Cardiac fibroblast (primary cell): ENCODE measurements at regions not wholly inside any gene's neighbourhood (a gene's known extent, or its start where the extent isn't known, plus 50 kb on each side); places are given as distances from the start of the nearest gene placed in this dataset.
A peak's percentile ranks its signal among the peaks of the same experiment; 100 is the strongest.

Experiments
- DNase-seq, 2 donors: peaks; one replicate each; pipeline versions ENCODE4 v3.0.0 to v3.0.0-alpha.2; 2010; ENCODE audit warnings: low read depth in 2 of 2
- H3K4me3 ChIP-seq, 2 donors: replicated peaks in 1 of 2; 1 replicate in 1 of 2; 2 replicates in 1 of 2; pipeline ENCODE4 v1.5.1; 2011; ENCODE audit warnings: low read depth in 2 of 2, low read length in 2 of 2, mild to moderate bottlenecking in 2 of 2, moderate library complexity in 1 of 2
- TF ChIP-seq, protein P1 (sequence below): IDR thresholded peaks from one replicate; pipeline ENCODE4 v1.5.1; 2011; ENCODE audit warnings: low read depth, mild to moderate bottlenecking, low read length, inconsistent platforms

DNA sequence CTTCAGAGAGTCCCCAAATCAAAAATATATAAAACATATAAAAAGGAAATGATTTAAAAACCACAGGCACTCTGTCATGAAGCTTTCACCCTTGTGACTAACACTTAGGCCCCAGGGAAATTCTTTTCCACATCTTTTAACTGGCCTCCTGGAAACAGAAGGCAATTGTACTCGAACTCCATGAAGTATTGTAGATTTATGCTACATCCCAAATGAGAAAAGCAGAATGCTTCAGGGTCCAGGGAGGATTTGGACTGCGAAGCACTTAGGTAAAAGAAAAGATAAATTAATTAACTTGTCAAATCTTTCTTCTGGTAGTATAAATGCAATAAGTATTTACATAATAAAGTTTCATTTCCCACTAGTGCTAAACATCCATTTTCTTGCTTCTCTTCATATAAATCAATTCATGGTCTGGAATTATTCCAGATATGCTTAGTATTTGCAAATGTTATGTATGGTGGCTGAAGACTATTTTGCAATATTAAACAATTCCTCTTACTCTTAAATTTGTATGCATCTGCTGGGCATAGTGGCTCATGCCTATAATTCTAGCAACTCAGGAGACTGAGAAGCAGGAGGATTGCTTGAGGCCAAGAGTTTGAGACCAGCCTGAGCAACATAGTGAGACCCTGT, 64.9 kb upstream of the ELL2 start:
- DNase-seq: peak; percentile 45 to 78
- no peak overlapping the region for H3K4me3 ChIP-seq
- TF ChIP-seq, protein P1, sequence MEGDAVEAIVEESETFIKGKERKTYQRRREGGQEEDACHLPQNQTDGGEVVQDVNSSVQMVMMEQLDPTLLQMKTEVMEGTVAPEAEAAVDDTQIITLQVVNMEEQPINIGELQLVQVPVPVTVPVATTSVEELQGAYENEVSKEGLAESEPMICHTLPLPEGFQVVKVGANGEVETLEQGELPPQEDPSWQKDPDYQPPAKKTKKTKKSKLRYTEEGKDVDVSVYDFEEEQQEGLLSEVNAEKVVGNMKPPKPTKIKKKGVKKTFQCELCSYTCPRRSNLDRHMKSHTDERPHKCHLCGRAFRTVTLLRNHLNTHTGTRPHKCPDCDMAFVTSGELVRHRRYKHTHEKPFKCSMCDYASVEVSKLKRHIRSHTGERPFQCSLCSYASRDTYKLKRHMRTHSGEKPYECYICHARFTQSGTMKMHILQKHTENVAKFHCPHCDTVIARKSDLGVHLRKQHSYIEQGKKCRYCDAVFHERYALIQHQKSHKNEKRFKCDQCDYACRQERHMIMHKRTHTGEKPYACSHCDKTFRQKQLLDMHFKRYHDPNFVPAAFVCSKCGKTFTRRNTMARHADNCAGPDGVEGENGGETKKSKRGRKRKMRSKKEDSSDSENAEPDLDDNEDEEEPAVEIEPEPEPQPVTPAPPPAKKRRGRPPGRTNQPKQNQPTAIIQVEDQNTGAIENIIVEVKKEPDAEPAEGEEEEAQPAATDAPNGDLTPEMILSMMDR: no peak

GRCh38 chr5:96024683-96025475, 63.2 kb upstream of the ELL2 start:
- no peak overlapping the region for H3K4me3 ChIP-seq
- DNase-seq: no peak
- TF ChIP-seq, protein P1: no peak

- TF ChIP-seq, protein P1: no peak
- DNase-seq: peak; percentile 77 to 85
- no peak overlapping the region for H3K4me3 ChIP-seq
Observed at GRCh38 chr5:96023518-96023917, 61.9 kb upstream of the ELL2 start.

DNA sequence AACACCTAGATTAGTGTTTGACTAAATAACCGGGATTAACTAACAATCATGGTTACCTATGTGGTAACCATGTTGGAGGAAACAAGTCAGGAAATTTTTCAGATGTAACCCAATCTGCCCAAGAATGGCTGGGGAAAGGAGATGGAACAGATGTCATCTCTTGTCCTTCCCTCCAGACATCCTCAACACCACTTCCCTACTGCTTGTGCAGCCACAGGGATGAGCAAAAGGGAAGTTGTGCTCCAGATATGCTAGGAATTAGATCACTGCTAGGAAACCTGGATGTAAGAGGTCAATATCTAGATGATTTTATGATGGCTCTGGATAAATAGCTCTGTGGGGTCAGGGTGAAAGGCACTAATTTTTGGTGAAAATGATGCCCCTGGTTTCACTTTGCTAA, 61.3 kb upstream of the ELL2 start:
- H3K4me3 ChIP-seq: no peak overlapping the region
- TF ChIP-seq, protein P1: no peak
- DNase-seq: no peak

DNA sequence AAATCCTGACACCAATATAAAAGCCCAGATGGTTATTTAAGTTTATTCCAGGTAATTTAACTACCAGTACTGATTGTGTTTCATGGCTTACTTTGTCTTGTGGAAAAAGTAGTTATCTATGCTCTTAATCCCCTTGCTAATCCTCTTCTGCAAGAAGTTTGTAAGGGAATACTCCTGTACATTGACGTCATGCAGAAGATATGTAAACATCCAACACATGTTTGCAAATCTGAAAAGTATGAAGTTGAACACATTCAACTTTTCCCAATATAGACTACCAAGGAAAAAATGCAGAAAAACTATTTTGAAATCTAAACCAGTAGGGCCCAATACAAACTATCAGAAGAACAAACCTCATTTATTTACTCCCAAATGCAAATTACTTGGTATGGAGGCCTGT, 56.3 kb upstream of the ELL2 start:
- DNase-seq: peak; percentile 58 to 83
- TF ChIP-seq, protein P1: no peak
- no peak overlapping the region for H3K4me3 ChIP-seq

DNA sequence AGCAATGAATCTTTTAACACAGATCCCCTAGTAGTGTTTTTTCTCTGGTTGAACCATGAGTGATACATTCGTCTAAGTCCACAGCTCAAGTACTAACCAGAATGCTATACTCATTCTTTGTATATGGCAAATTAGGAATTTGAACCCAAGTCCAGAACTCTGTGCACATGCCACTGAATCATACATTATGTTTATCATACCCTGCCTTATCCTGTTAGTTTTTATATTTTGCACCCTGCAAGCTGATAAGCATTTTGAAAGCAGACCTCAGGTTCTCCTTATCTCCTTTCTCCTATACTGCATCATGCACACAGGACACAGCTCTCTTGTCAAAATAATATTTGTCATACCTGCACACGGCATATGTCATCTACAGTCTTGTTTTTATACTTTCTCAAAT, 54.6 kb upstream of the ELL2 start:
- no peak overlapping the region for H3K4me3 ChIP-seq
- no peak for DNase-seq
- TF ChIP-seq, protein P1: no peak
